ENCODE measurements at regions not wholly inside any gene's neighbourhood (a gene's known extent, or its start where the extent isn't known, plus 50 kb on each side); places are given as distances from the start of the nearest gene placed in this dataset.

- Histone ChIP-seq H3K27me3 (ENCODE audit: control insufficient read depth in 1 of 2, insufficient read depth in 2 of 2, low read length in 2 of 2) (no peaks in the 10 kb centered on the region), H3K9ac (ENCODE audit: low read length in 2 of 2) (no peak overlapping the region), H3K36me3 (ENCODE audit: control insufficient read depth in 2 of 2, insufficient read depth in 2 of 2, low read length in 2 of 2) (no peaks in the 10 kb centered on the region), H3K4me1 (ENCODE audit: control insufficient read depth, insufficient read depth, low read length) (no peaks in the 10 kb centered on the region), H3K27ac (ENCODE audit: low read length) (no peak overlapping the region), H3K4me3 (ENCODE audit: low read length in 2 of 2) (no peak overlapping the region), H3K9me3 (ENCODE audit: control insufficient read depth in 2 of 2, low read length in 2 of 2) (no peaks in the 10 kb centered on the region)
These were observed 328.6 kb upstream of the NR3C2 start for GRCh38 chr4:148770848-148771247.

GRCh38 chr4:148770377-148770776, 328.2 kb upstream of the NR3C2 start:
- Histone ChIP-seq H3K27ac (ENCODE audit: low read length) (no peak overlapping the region), H3K36me3 (ENCODE audit: control insufficient read depth in 2 of 2, insufficient read depth in 2 of 2, low read length in 2 of 2) (no peaks in the 10 kb centered on the region), H3K4me3 (ENCODE audit: low read length in 2 of 2) (no peak overlapping the region), H3K9ac (ENCODE audit: low read length in 2 of 2) (no peak overlapping the region), H3K27me3 (ENCODE audit: control insufficient read depth in 1 of 2, insufficient read depth in 2 of 2, low read length in 2 of 2) (no peaks in the 10 kb centered on the region), H3K4me1 (ENCODE audit: control insufficient read depth, insufficient read depth, low read length) (no peaks in the 10 kb centered on the region), H3K9me3 (ENCODE audit: control insufficient read depth in 2 of 2, low read length in 2 of 2) (no peaks in the 10 kb centered on the region)

DNA sequence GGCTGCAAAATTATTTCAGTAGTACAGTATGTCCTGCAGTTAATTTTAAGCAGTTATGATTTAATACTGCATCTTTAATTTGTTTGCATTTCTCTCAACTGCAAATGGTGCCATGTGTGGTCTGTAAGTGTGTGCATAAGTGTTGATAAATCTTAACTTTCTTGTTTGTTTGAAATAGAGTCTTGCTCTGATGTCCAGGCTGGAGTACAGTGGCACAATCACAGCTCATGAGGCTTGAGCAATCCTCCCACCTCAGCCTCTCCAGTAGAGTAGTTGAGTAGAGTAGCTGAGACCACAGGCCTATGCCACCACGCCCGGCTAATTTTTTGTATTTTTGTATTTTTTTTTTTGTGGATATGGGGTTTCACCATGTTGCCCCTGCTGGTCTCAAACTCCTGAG, 322.5 kb upstream of the NR3C2 start:
- Histone ChIP-seq H3K9ac (ENCODE audit: low read length in 2 of 2) (no peak overlapping the region), H3K4me1 (ENCODE audit: control insufficient read depth, insufficient read depth, low read length) (no peaks in the 10 kb centered on the region), H3K36me3 (ENCODE audit: control insufficient read depth in 2 of 2, insufficient read depth in 2 of 2, low read length in 2 of 2) (no peaks in the 10 kb centered on the region), H3K27ac (ENCODE audit: low read length) (no peak overlapping the region), H3K9me3 (ENCODE audit: control insufficient read depth in 2 of 2, low read length in 2 of 2) (no peaks in the 10 kb centered on the region), H3K27me3 (ENCODE audit: control insufficient read depth in 1 of 2, insufficient read depth in 2 of 2, low read length in 2 of 2) (no peaks in the 10 kb centered on the region), H3K4me3 (ENCODE audit: low read length in 2 of 2) (no peak overlapping the region)

DNA sequence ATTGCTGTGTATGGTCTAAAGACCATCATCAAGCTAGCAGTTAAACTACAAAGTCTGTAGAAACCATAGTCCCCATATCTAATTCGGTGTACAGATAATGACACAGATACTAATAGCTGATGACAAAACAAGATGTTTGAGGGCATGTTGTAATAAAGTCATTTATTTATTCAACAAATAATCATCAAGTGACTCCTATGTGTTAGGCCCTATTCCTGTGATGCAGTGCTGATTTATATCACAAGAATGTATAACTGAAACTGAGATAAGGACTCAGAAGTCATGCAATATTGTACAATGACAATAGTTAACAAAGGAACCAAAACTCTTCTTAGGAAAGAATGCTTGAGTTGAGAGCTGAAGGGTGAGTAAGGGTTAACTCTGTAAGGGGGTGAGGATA, 315.0 kb upstream of the NR3C2 start:
- no peak overlapping the region for H3K27ac ChIP-seq (ENCODE audit: low read length)
- H3K9me3 ChIP-seq (ENCODE audit: control insufficient read depth in 2 of 2, low read length in 2 of 2) = no peaks in the 10 kb centered on the region
- no peak overlapping the region for H3K9ac ChIP-seq (ENCODE audit: low read length in 2 of 2)
- no peaks in the 10 kb centered on the region for H3K4me1 ChIP-seq (ENCODE audit: control insufficient read depth, insufficient read depth, low read length)
- H3K27me3 ChIP-seq (ENCODE audit: control insufficient read depth in 1 of 2, insufficient read depth in 2 of 2, low read length in 2 of 2) = no peaks in the 10 kb centered on the region
- H3K36me3 ChIP-seq (ENCODE audit: control insufficient read depth in 2 of 2, insufficient read depth in 2 of 2, low read length in 2 of 2) = no peaks in the 10 kb centered on the region
- H3K4me3 ChIP-seq (ENCODE audit: low read length in 2 of 2) = no peak overlapping the region

DNA sequence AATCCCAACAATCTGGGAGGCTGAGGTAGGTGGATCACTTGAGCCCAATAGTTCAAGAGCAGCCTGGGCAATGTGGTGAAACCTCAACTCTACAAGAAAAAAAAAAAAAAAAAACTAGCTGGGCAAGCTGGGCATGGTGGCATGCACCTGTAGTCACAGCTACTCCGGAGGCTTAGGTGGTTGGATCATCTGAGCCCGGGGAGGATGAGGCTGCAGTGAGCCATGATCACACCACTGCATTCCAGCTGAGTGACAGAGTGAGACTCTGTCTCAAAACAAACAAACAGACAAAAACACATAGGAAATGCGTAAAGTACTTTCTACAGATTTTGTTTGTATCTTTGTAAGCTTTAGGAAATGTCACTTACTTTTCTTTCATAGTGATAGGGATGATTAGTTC, 307.2 kb upstream of the NR3C2 start:
- Histone ChIP-seq H3K9ac (ENCODE audit: low read length in 2 of 2) (no peak overlapping the region), H3K4me3 (ENCODE audit: low read length in 2 of 2) (no peak overlapping the region), H3K27me3 (ENCODE audit: control insufficient read depth in 1 of 2, insufficient read depth in 2 of 2, low read length in 2 of 2) (no peaks in the 10 kb centered on the region), H3K9me3 (ENCODE audit: control insufficient read depth in 2 of 2, low read length in 2 of 2) (no peaks in the 10 kb centered on the region), H3K4me1 (ENCODE audit: control insufficient read depth, insufficient read depth, low read length) (no peaks in the 10 kb centered on the region), H3K27ac (ENCODE audit: low read length) (no peak overlapping the region), H3K36me3 (ENCODE audit: control insufficient read depth in 2 of 2, insufficient read depth in 2 of 2, low read length in 2 of 2) (no peaks in the 10 kb centered on the region)

GRCh38 chr4:148747721-148748268, 305.6 kb upstream of the NR3C2 start:
- Histone ChIP-seq H3K27me3 (ENCODE audit: control insufficient read depth in 1 of 2, insufficient read depth in 2 of 2, low read length in 2 of 2) (no peaks in the 10 kb centered on the region), H3K9me3 (ENCODE audit: control insufficient read depth in 2 of 2, low read length in 2 of 2) (no peaks in the 10 kb centered on the region), H3K4me1 (ENCODE audit: control insufficient read depth, insufficient read depth, low read length) (no peaks in the 10 kb centered on the region), H3K27ac (ENCODE audit: low read length) (no peak overlapping the region), H3K36me3 (ENCODE audit: control insufficient read depth in 2 of 2, insufficient read depth in 2 of 2, low read length in 2 of 2) (no peaks in the 10 kb centered on the region), H3K9ac (ENCODE audit: low read length in 2 of 2) (no peak overlapping the region), H3K4me3 (ENCODE audit: low read length in 2 of 2) (no peak overlapping the region)

DNA sequence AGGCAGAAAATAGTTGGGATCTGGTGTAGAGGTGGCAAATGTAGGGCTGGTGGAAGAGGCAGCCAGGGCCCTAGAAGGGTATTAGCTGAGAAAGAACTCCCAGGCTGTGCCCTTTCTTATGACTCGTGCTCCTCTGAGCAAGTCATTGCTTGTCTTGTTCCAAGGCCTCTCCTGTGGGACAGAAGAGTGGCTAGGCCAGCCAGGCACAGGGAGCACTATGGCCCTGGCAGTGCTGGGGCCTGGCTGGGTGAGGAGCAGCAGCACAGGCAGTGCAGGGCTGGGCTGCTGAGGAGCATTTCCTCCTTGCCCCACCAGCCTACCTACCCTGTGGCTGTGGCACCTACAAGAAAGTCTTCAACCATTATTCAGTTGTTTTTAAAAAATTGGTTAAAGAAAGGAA, 298.5 kb upstream of the NR3C2 start:
- H3K36me3 ChIP-seq (ENCODE audit: control insufficient read depth in 2 of 2, insufficient read depth in 2 of 2, low read length in 2 of 2) = no peaks in the 10 kb centered on the region
- no peaks in the 10 kb centered on the region for H3K27me3 ChIP-seq (ENCODE audit: control insufficient read depth in 1 of 2, insufficient read depth in 2 of 2, low read length in 2 of 2)
- H3K27ac ChIP-seq (ENCODE audit: low read length) = no peak overlapping the region
- no peaks in the 10 kb centered on the region for H3K9me3 ChIP-seq (ENCODE audit: control insufficient read depth in 2 of 2, low read length in 2 of 2)
- H3K9ac ChIP-seq (ENCODE audit: low read length in 2 of 2) = no peak overlapping the region
- no peak overlapping the region for H3K4me3 ChIP-seq (ENCODE audit: low read length in 2 of 2)
- H3K4me1 ChIP-seq (ENCODE audit: control insufficient read depth, insufficient read depth, low read length) = no peaks in the 10 kb centered on the region

- Histone ChIP-seq H3K4me3 (ENCODE audit: low read length in 2 of 2) (no peak overlapping the region), H3K27me3 (ENCODE audit: control insufficient read depth in 1 of 2, insufficient read depth in 2 of 2, low read length in 2 of 2) (no peaks in the 10 kb centered on the region), H3K27ac (ENCODE audit: low read length) (no peak overlapping the region), H3K9me3 (ENCODE audit: control insufficient read depth in 2 of 2, low read length in 2 of 2) (no peaks in the 10 kb centered on the region), H3K36me3 (ENCODE audit: control insufficient read depth in 2 of 2, insufficient read depth in 2 of 2, low read length in 2 of 2) (no peaks in the 10 kb centered on the region), H3K9ac (ENCODE audit: low read length in 2 of 2) (no peak overlapping the region), H3K4me1 (ENCODE audit: control insufficient read depth, insufficient read depth, low read length) (no peaks in the 10 kb centered on the region)
These were observed 295.0 kb upstream of the NR3C2 start for GRCh38 chr4:148737061-148737770.

DNA sequence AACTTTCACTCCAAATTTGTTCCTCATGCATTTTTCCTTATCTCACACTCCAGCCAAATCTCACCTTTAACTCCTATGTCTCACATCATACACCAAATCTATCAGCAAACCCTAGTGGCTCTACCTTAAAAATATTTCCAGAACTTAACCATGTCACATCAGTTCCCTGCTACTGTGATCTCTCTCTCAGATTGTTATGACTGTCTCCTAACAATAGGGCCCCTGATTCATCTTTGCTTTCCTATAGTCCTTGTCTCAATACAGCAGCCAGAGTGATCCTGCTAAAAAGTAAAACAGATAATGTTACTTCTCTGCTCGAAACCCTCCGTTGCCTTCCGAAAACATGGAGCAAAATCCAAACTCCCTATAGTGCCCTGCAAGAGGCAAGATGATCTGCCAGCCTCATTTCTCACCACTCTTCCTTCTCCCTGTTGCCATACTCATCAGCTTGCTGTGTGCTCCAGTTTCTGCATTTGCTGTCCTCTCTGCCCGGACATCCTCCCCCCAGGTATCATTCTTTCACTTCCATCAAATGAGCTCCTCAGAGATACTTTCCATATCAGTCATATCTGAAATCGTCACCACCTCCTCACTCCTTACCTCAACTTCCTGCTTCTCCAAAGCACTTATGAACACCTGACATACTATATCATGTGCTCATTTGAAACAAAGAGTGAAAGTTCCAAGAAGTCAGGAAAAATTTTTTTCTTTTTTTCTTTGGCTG, 293.4 kb upstream of the NR3C2 start:
- H3K36me3 ChIP-seq (ENCODE audit: control insufficient read depth in 2 of 2, insufficient read depth in 2 of 2, low read length in 2 of 2) = no peaks in the 10 kb centered on the region

DNA sequence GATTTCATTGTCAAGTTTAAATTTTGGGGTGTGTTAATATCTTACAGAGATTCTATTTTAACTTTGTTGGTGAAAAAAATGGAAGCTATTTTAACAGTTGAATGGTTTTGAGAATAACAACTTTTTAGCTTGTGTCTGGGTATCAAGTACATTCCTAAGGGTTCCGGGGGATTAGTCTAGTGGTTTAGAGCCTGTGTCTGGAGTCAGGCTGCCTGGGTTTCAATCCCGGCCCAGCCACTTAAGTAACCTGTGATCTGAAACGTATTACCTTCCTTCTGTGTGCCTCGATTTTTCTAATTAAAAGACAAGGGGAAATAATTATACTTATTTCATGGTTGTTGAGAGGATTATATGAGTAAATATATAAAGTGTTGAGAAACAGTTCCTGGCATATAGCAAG, 288.6 kb upstream of the NR3C2 start:
- Histone ChIP-seq H3K36me3 (ENCODE audit: control insufficient read depth in 2 of 2, insufficient read depth in 2 of 2, low read length in 2 of 2) (no peaks in the 10 kb centered on the region), H3K9me3 (ENCODE audit: control insufficient read depth in 2 of 2, low read length in 2 of 2) (no peaks in the 10 kb centered on the region), H3K27ac (ENCODE audit: low read length) (no peak overlapping the region), H3K4me1 (ENCODE audit: control insufficient read depth, insufficient read depth, low read length) (no peaks in the 10 kb centered on the region), H3K4me3 (ENCODE audit: low read length in 2 of 2) (no peak overlapping the region), H3K27me3 (ENCODE audit: control insufficient read depth in 1 of 2, insufficient read depth in 2 of 2, low read length in 2 of 2) (no peaks in the 10 kb centered on the region), H3K9ac (ENCODE audit: low read length in 2 of 2) (no peak overlapping the region)

More for the DNA sequence above, 293.4 kb upstream of the NR3C2 start:
- no peak overlapping the region for H3K27ac ChIP-seq (ENCODE audit: low read length)
- no peak overlapping the region for H3K4me3 ChIP-seq (ENCODE audit: low read length in 2 of 2)
- H3K9me3 ChIP-seq (ENCODE audit: control insufficient read depth in 2 of 2, low read length in 2 of 2) = no peaks in the 10 kb centered on the region
- no peak overlapping the region for H3K9ac ChIP-seq (ENCODE audit: low read length in 2 of 2)
- no peaks in the 10 kb centered on the region for H3K27me3 ChIP-seq (ENCODE audit: control insufficient read depth in 1 of 2, insufficient read depth in 2 of 2, low read length in 2 of 2)
- H3K4me1 ChIP-seq (ENCODE audit: control insufficient read depth, insufficient read depth, low read length) = no peaks in the 10 kb centered on the region

GRCh38 chr4:148730082-148730640, 287.9 kb upstream of the NR3C2 start:
- Histone ChIP-seq H3K27me3 (ENCODE audit: control insufficient read depth in 1 of 2, insufficient read depth in 2 of 2, low read length in 2 of 2) (no peaks in the 10 kb centered on the region), H3K27ac (ENCODE audit: low read length) (no peak overlapping the region), H3K9me3 (ENCODE audit: control insufficient read depth in 2 of 2, low read length in 2 of 2) (no peaks in the 10 kb centered on the region), H3K4me3 (ENCODE audit: low read length in 2 of 2) (no peak overlapping the region), H3K36me3 (ENCODE audit: control insufficient read depth in 2 of 2, insufficient read depth in 2 of 2, low read length in 2 of 2) (no peaks in the 10 kb centered on the region), H3K9ac (ENCODE audit: low read length in 2 of 2) (no peak overlapping the region), H3K4me1 (ENCODE audit: control insufficient read depth, insufficient read depth, low read length) (no peaks in the 10 kb centered on the region)
